Fibroblast of lung (primary cell): ENCODE measurements at regions not wholly inside any gene's neighbourhood (a gene's known extent, or its start where the extent isn't known, plus 50 kb on each side); places are given as distances from the start of the nearest gene placed in this dataset.

Experiments
- DNase-seq, 2 donors: peaks; one replicate each; pipeline versions ENCODE4 v3.0.0 to v3.0.0-alpha.2; 2010; ENCODE audit warnings: low read depth in 2 of 2
- H2AFZ ChIP-seq: 2 replicates; pipeline ENCODE4 v1.5.1; 2012; ENCODE audit warnings: low read length, control low read depth, inconsistent platforms
- H3K27ac ChIP-seq: 2 replicates; pipeline ENCODE4 v1.5.1; 2011; ENCODE audit warnings: low read length, control low read depth; ENCODE audit not compliant: insufficient read depth
- H3K27me3 ChIP-seq: 2 replicates; pipeline ENCODE4 v1.5.1; 2011; ENCODE audit warnings: mild to moderate bottlenecking, low read length; ENCODE audit not compliant: control insufficient read depth, insufficient read depth
- H3K36me3 ChIP-seq: 2 replicates; pipeline ENCODE4 v1.5.1; 2011; ENCODE audit warnings: low read length; ENCODE audit not compliant: control insufficient read depth, insufficient read depth
- H3K4me1 ChIP-seq: 2 replicates; pipeline ENCODE4 v1.5.1; 2011; ENCODE audit warnings: low read length; ENCODE audit not compliant: control insufficient read depth, insufficient read depth; ENCODE audit errors: extremely low read depth
- H3K4me2 ChIP-seq: 2 replicates; pipeline ENCODE4 v1.5.1; 2011; ENCODE audit warnings: low read length, control low read depth; ENCODE audit not compliant: insufficient read depth; ENCODE audit errors: extremely low read depth
- H3K4me3 ChIP-seq, 4 experiments: fragments of 200-600 bp in 1 of 4; sonication (generic) in 1 of 4; replicated peaks in 1 of 4; 2 replicates each; pipeline ENCODE4 v1.5.1; 2011 to 2016; ENCODE audit warnings: low read length in 4 of 4, low read depth in 3 of 4, mild to moderate bottlenecking in 3 of 4, control low read depth in 2 of 4, inconsistent platforms in 1 of 4, mixed read lengths in 1 of 4; ENCODE audit not compliant: insufficient read depth in 1 of 4; ENCODE audit errors: control extremely low read depth in 1 of 4
- H3K79me2 ChIP-seq: 2 replicates; pipeline ENCODE4 v1.5.1; 2012; ENCODE audit warnings: mild to moderate bottlenecking, low read length, inconsistent platforms; ENCODE audit not compliant: control insufficient read depth, insufficient read depth
- H3K9ac ChIP-seq: 2 replicates; pipeline ENCODE4 v1.5.1; 2011; ENCODE audit warnings: mild to moderate bottlenecking, low read length, control low read depth; ENCODE audit not compliant: insufficient read depth
- H3K9me3 ChIP-seq: 2 replicates; pipeline ENCODE4 v1.5.1; 2012; ENCODE audit warnings: low read depth, low read length; ENCODE audit not compliant: control insufficient read depth, insufficient read depth
- H4K20me1 ChIP-seq: 2 replicates; pipeline ENCODE4 v1.5.1; 2011; ENCODE audit warnings: low read length; ENCODE audit not compliant: control insufficient read depth, insufficient read depth; ENCODE audit errors: extremely low read depth
- EZH2 ChIP-seq: IDR thresholded peaks from 2 replicates; pipeline ENCODE4 v1.5.1; 2012; ENCODE audit warnings: low read length, control low read depth, mild to moderate bottlenecking; ENCODE audit errors: missing control alignments
- TF ChIP-seq, protein P1 (sequence below), 2 donors: IDR thresholded peaks in 1 of 2; conservative IDR thresholded peaks in 1 of 2; 1 replicate in 1 of 2; 2 replicates in 1 of 2; pipeline ENCODE4 v1.5.1; 2011 to 2012; ENCODE audit warnings: low read length in 2 of 2, control low read depth in 1 of 2, inconsistent platforms in 1 of 2, low read depth in 1 of 2, mild to moderate bottlenecking in 1 of 2

DNA sequence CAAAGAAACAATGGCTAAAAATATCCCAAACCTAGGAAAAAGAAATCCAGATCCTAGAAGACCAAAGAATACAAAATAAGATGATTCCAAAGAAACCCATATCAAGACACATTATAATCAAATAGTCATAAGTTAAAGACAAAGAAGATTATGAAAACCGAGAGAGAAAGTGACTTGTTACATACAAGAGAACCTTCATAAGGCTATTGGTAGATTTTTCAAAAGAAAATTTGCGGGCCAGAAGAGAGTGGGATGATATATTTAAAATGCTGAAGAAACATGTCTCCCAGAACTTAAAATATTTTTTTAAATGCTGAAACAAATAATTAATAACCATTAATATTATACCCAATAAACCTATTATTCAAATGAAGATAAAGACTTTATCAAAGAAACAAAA is 687.3 kb downstream of the TLE4 start:
- H3K4me1 ChIP-seq: no peaks in the 10 kb centered on the region
- no peaks in the 10 kb centered on the region for H3K9me3 ChIP-seq
- H3K9ac ChIP-seq: no peak overlapping the region
- H3K27ac ChIP-seq: no peak overlapping the region
- TF ChIP-seq EZH2: no peak
- TF ChIP-seq, protein P1, sequence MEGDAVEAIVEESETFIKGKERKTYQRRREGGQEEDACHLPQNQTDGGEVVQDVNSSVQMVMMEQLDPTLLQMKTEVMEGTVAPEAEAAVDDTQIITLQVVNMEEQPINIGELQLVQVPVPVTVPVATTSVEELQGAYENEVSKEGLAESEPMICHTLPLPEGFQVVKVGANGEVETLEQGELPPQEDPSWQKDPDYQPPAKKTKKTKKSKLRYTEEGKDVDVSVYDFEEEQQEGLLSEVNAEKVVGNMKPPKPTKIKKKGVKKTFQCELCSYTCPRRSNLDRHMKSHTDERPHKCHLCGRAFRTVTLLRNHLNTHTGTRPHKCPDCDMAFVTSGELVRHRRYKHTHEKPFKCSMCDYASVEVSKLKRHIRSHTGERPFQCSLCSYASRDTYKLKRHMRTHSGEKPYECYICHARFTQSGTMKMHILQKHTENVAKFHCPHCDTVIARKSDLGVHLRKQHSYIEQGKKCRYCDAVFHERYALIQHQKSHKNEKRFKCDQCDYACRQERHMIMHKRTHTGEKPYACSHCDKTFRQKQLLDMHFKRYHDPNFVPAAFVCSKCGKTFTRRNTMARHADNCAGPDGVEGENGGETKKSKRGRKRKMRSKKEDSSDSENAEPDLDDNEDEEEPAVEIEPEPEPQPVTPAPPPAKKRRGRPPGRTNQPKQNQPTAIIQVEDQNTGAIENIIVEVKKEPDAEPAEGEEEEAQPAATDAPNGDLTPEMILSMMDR (conservative IDR thresholded peaks at IDR 0.05 in 1 of 2, IDR thresholded peaks at IDR 0.05 in 1 of 2; ENCODE audit: low read depth in 1 of 2, low read length in 2 of 2): no peak
- H3K27me3 ChIP-seq: no peaks in the 10 kb centered on the region
- no peaks in the 10 kb centered on the region for H3K79me2 ChIP-seq
- H4K20me1 ChIP-seq: no peaks in the 10 kb centered on the region
- H3K4me2 ChIP-seq: no peak overlapping the region
- no peak overlapping the region for H3K4me3 ChIP-seq
- no peaks in the 10 kb centered on the region for H3K36me3 ChIP-seq
- no peak overlapping the region for H2AFZ ChIP-seq
- DNase-seq: no peak

DNA sequence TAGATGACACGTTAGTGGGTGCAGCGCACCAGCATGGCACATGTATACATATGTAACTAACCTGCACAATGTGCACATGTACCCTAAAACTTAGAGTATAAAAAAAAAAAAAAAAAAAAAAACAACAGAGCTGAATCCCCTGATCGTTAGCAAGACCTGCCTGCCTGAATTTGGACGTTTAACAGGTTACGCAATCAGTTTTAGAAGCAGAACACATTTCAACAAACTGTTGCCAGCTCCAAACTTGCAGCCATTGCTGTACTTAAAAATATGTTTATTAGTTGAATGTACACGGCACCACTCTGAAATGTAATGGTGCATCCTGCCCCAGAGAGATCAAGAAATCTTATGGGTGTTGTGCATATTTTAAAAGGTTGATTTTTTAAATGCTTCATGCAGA is 680.0 kb downstream of the TLE4 start:
- Histone ChIP-seq H3K27ac (no peak overlapping the region), H3K79me2 (no peaks in the 10 kb centered on the region), H3K27me3 (no peaks in the 10 kb centered on the region), H3K9ac (no peak overlapping the region), H4K20me1 (no peaks in the 10 kb centered on the region), H3K4me3 (no peak overlapping the region), H3K9me3 (no peaks in the 10 kb centered on the region), H3K36me3 (no peaks in the 10 kb centered on the region), H3K4me1 (no peaks in the 10 kb centered on the region), H2AFZ (no peak overlapping the region), H3K4me2 (no peak overlapping the region)
- no peak for DNase-seq
- no peak for TF ChIP-seq EZH2
- TF ChIP-seq, protein P1 (conservative IDR thresholded peaks at IDR 0.05 in 1 of 2, IDR thresholded peaks at IDR 0.05 in 1 of 2; ENCODE audit: low read depth in 1 of 2, low read length in 2 of 2): no peak

DNA sequence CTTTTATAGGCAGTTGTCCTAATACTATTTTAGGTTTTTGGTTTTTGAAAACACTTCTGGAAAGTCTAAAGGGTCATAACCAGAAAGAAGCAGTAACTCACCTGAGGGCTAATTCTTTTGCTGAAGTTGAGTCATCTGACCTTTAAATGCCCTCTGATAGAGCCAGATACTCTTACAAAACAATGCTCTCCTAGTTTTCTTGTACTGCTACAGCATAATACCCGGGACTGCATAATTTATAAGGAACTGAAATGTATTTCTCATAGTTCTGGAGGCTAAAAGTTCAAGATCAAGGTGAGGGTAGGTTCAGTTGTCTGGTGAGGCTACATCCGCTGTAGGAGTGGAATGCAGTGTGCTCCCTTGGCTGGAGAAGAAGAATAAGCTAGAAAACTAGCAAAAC is 670.3 kb downstream of the TLE4 start:
- Histone ChIP-seq H3K27me3 (no peaks in the 10 kb centered on the region), H3K4me2 (no peak overlapping the region), H3K27ac (no peak overlapping the region), H3K4me1 (no peaks in the 10 kb centered on the region), H3K4me3 (no peak overlapping the region), H3K36me3 (no peaks in the 10 kb centered on the region), H3K79me2 (no peaks in the 10 kb centered on the region), H4K20me1 (no peaks in the 10 kb centered on the region), H3K9ac (no peak overlapping the region), H2AFZ (no peak overlapping the region), H3K9me3 (no peaks in the 10 kb centered on the region)
- TF ChIP-seq EZH2: no peak
- TF ChIP-seq, protein P1 (conservative IDR thresholded peaks at IDR 0.05 in 1 of 2, IDR thresholded peaks at IDR 0.05 in 1 of 2; ENCODE audit: low read depth in 1 of 2, low read length in 2 of 2): no peak
- DNase-seq: no peak
